ENCODE measurements at regions not wholly inside any gene's neighbourhood (a gene's known extent, or its start where the extent isn't known, plus 50 kb on each side); places are given as distances from the start of the nearest gene placed in this dataset.

DNA sequence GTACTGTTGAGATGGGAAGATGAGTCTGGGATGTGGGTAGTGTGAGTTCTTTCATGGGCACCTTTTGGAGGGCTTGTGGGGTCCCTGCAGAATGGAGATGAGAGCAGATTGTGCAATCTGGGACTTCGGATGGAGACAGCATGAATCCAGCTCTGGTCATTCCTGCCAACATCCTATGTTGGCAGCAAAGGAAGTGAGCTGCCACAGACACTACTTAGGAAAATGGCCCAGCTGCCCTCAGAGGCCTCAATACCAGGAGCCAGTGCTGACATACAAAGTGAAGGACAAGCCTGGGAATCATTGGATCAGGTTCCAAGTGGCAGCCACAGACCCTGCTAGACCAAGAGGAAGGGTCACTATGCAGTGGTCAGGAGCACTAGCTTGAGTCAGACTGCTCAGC is 402.8 kb downstream of the CDK5RAP2 start:
- Histone ChIP-seq H3K9ac (ENCODE audit: low read depth in 1 of 2, low read length in 2 of 2) (no peak overlapping the region), H3K9me3 (ENCODE audit: control insufficient read depth in 4 of 4, low read length in 3 of 4) (no peaks in the 10 kb centered on the region), H3K4me1 (ENCODE audit: control insufficient read depth in 4 of 4, insufficient read depth in 4 of 4, low read length in 3 of 4) (no peaks in the 10 kb centered on the region), H3K27ac (ENCODE audit: low read depth in 1 of 2, low read length in 2 of 2) (no peak overlapping the region), H3K36me3 (ENCODE audit: control insufficient read depth in 4 of 4, insufficient read depth in 3 of 4, low read depth in 1 of 4, low read length in 3 of 4) (no peaks in the 10 kb centered on the region), H3K4me3 (ENCODE audit: low read depth in 1 of 3, low read length in 3 of 3) (no peak overlapping the region), H3K27me3 (ENCODE audit: control insufficient read depth in 4 of 4, insufficient read depth in 4 of 4, low read length in 3 of 4) (no peaks in the 10 kb centered on the region)
- WGBS: 41% methylated on average over 1 of the region's 1 CpG
- TF ChIP-seq RAD21 (IDR thresholded peaks at IDR 0.05): no peak
- no peak for TF ChIP-seq FOXA1 (IDR thresholded peaks at IDR 0.05)
- TF ChIP-seq, protein P1, sequence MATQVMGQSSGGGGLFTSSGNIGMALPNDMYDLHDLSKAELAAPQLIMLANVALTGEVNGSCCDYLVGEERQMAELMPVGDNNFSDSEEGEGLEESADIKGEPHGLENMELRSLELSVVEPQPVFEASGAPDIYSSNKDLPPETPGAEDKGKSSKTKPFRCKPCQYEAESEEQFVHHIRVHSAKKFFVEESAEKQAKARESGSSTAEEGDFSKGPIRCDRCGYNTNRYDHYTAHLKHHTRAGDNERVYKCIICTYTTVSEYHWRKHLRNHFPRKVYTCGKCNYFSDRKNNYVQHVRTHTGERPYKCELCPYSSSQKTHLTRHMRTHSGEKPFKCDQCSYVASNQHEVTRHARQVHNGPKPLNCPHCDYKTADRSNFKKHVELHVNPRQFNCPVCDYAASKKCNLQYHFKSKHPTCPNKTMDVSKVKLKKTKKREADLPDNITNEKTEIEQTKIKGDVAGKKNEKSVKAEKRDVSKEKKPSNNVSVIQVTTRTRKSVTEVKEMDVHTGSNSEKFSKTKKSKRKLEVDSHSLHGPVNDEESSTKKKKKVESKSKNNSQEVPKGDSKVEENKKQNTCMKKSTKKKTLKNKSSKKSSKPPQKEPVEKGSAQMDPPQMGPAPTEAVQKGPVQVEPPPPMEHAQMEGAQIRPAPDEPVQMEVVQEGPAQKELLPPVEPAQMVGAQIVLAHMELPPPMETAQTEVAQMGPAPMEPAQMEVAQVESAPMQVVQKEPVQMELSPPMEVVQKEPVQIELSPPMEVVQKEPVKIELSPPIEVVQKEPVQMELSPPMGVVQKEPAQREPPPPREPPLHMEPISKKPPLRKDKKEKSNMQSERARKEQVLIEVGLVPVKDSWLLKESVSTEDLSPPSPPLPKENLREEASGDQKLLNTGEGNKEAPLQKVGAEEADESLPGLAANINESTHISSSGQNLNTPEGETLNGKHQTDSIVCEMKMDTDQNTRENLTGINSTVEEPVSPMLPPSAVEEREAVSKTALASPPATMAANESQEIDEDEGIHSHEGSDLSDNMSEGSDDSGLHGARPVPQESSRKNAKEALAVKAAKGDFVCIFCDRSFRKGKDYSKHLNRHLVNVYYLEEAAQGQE (IDR thresholded peaks at IDR 0.05): no peak
- TF ChIP-seq TAF1 (conservative IDR thresholded peaks at IDR 0.05): no peak
- TF ChIP-seq RXRA (IDR thresholded peaks at IDR 0.05): no peak
- TF ChIP-seq, protein P2, sequence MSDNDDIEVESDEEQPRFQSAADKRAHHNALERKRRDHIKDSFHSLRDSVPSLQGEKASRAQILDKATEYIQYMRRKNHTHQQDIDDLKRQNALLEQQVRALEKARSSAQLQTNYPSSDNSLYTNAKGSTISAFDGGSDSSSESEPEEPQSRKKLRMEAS (IDR thresholded peaks at IDR 0.05): no peak
- DNase-seq (ENCODE audit: low spot score): no peak

DNA sequence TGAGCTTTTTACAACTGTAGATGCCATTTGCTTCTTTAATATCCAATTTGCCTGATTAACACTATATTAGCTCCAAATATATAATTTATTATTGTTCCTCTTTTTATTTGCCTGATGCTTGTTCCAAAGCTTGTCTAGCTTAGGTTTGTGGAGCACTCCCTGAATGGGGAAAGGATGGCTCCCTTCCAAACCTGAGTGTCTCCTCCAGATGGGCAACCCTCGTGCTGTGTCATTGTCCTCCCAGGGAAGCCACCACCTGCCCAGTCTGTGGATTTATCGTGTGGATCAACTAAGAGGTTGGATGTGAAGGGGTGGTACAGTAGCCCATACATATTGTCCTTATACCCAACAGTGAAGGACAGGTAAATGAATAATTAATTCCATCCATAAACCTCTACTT is 404.9 kb downstream of the CDK5RAP2 start:
- H3K9me3 ChIP-seq (ENCODE audit: control insufficient read depth in 4 of 4, low read length in 3 of 4): no peaks in the 10 kb centered on the region
- no peaks in the 10 kb centered on the region for H3K36me3 ChIP-seq (ENCODE audit: control insufficient read depth in 4 of 4, insufficient read depth in 3 of 4, low read depth in 1 of 4, low read length in 3 of 4)
- WGBS: 71% methylated on average over 2 of the region's 2 CpGs
- H3K27ac ChIP-seq (ENCODE audit: low read depth in 1 of 2, low read length in 2 of 2): no peak overlapping the region
- H3K4me1 ChIP-seq (ENCODE audit: control insufficient read depth in 4 of 4, insufficient read depth in 4 of 4, low read length in 3 of 4): no peaks in the 10 kb centered on the region
- DNase-seq (ENCODE audit: low spot score): no peak
- no peak overlapping the region for H3K9ac ChIP-seq (ENCODE audit: low read depth in 1 of 2, low read length in 2 of 2)
- H3K4me3 ChIP-seq (ENCODE audit: low read depth in 1 of 3, low read length in 3 of 3): no peak overlapping the region
- TF ChIP-seq, protein P1 (IDR thresholded peaks at IDR 0.05): no peak
- no peak for TF ChIP-seq RAD21 (IDR thresholded peaks at IDR 0.05)
- no peak for TF ChIP-seq FOXA1 (IDR thresholded peaks at IDR 0.05)
- TF ChIP-seq, protein P2 (IDR thresholded peaks at IDR 0.05): no peak
- TF ChIP-seq JUND (IDR thresholded peaks at IDR 0.05): no peak
- no peak for TF ChIP-seq EGR1 (IDR thresholded peaks at IDR 0.05; ENCODE audit: low read depth in 2 of 2)
- TF ChIP-seq HNF4A (conservative IDR thresholded peaks at IDR 0.05): no peak
- H3K27me3 ChIP-seq (ENCODE audit: control insufficient read depth in 4 of 4, insufficient read depth in 4 of 4, low read length in 3 of 4): no peaks in the 10 kb centered on the region

DNA sequence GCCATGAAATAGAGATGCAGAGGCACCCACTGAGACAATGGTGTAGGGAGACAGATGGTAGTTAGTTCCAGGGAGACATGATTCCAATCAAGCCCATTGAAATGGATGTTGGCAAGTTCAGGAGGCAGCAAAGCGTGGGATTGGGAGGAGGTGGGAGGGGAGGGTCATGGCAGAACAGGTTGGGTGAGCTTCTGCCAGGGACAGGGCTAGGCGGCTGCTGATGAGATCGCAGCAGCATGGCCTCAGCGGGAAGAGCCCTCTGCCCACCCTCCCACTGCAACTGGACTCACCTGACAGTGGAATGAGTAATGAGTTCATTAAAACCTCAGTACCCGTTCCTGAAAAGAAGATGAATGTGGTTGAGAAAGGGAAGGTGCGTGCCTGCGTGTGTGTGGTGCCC is 418.2 kb downstream of the CDK5RAP2 start:
- DNase-seq (ENCODE audit: low spot score): no peak
- Histone ChIP-seq H3K9me3 (ENCODE audit: control insufficient read depth in 4 of 4, low read length in 3 of 4) (peaks cover 0 to 7% (median 1%) of the 10 kb centered on the region in 4 donors), H3K4me1 (ENCODE audit: control insufficient read depth in 4 of 4, insufficient read depth in 4 of 4, low read length in 3 of 4) (no peaks in the 10 kb centered on the region), H3K4me3 (ENCODE audit: low read depth in 1 of 3, low read length in 3 of 3) (no peak overlapping the region), H3K27me3 (ENCODE audit: control insufficient read depth in 4 of 4, insufficient read depth in 4 of 4, low read length in 3 of 4) (no peaks in the 10 kb centered on the region), H3K36me3 (ENCODE audit: control insufficient read depth in 4 of 4, insufficient read depth in 3 of 4, low read depth in 1 of 4, low read length in 3 of 4) (no peaks in the 10 kb centered on the region), H3K27ac (ENCODE audit: low read depth in 1 of 2, low read length in 2 of 2) (no peak overlapping the region), H3K9ac (ENCODE audit: low read depth in 1 of 2, low read length in 2 of 2) (no peak overlapping the region)
- 80% methylated on average over 7 of the region's 7 CpGs for WGBS
- TF ChIP-seq RAD21 (IDR thresholded peaks at IDR 0.05) (no peak), SP1 (IDR thresholded peaks at IDR 0.05) (no peak), JUND (IDR thresholded peaks at IDR 0.05) (no peak), NR2F2 (IDR thresholded peaks at IDR 0.05) (no peak)
- TF ChIP-seq, protein P3, sequence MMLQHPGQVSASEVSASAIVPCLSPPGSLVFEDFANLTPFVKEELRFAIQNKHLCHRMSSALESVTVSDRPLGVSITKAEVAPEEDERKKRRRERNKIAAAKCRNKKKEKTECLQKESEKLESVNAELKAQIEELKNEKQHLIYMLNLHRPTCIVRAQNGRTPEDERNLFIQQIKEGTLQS (IDR thresholded peaks at IDR 0.05): no peak
- TF ChIP-seq, protein P1 (IDR thresholded peaks at IDR 0.05): no peak
- TF ChIP-seq, protein P4, sequence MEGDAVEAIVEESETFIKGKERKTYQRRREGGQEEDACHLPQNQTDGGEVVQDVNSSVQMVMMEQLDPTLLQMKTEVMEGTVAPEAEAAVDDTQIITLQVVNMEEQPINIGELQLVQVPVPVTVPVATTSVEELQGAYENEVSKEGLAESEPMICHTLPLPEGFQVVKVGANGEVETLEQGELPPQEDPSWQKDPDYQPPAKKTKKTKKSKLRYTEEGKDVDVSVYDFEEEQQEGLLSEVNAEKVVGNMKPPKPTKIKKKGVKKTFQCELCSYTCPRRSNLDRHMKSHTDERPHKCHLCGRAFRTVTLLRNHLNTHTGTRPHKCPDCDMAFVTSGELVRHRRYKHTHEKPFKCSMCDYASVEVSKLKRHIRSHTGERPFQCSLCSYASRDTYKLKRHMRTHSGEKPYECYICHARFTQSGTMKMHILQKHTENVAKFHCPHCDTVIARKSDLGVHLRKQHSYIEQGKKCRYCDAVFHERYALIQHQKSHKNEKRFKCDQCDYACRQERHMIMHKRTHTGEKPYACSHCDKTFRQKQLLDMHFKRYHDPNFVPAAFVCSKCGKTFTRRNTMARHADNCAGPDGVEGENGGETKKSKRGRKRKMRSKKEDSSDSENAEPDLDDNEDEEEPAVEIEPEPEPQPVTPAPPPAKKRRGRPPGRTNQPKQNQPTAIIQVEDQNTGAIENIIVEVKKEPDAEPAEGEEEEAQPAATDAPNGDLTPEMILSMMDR (IDR thresholded peaks at IDR 0.05; ENCODE audit: low read depth, low read length, missing input control): no peak

All from liver (tissue), 8 donors.